ENCODE measurements at regions not wholly inside any gene's neighbourhood (a gene's known extent, or its start where the extent isn't known, plus 50 kb on each side); places are given as distances from the start of the nearest gene placed in this dataset.
A peak's percentile ranks its signal among the peaks of the same experiment; 100 is the strongest.

- H3K36me3 ChIP-seq (ENCODE audit: control insufficient read depth, insufficient read depth, low read length, severe bottlenecking): no peaks in the 10 kb centered on the region
- no peak overlapping the region for H3K9ac ChIP-seq (ENCODE audit: low read length)
- peaks cover 4% of the 10 kb centered on the region for H3K9me3 ChIP-seq (ENCODE audit: control insufficient read depth, low read length)
- no peaks in the 10 kb centered on the region for H3K4me1 ChIP-seq (ENCODE audit: control insufficient read depth, insufficient read depth, low read length)
- H3K27me3 ChIP-seq (replicated peaks; ENCODE audit: control insufficient read depth, insufficient read depth, low read length): peaks cover 7% of the 10 kb centered on the region
- no peak for DNase-seq (ENCODE audit: low read depth)
- H3K4me3 ChIP-seq (ENCODE audit: low read length): no peak overlapping the region
These were observed 157.6 kb downstream of the HNRNPD start for GRCh38 chr4:82216219-82216618.

- Histone ChIP-seq H3K4me3 (ENCODE audit: low read length) (no peak overlapping the region), H3K4me1 (ENCODE audit: control insufficient read depth, insufficient read depth, low read length) (no peaks in the 10 kb centered on the region), H3K36me3 (ENCODE audit: control insufficient read depth, insufficient read depth, low read length, severe bottlenecking) (no peaks in the 10 kb centered on the region), H3K9ac (ENCODE audit: low read length) (no peak overlapping the region), H3K9me3 (ENCODE audit: control insufficient read depth, low read length) (peaks cover 4% of the 10 kb centered on the region), H3K27me3 (replicated peaks; ENCODE audit: control insufficient read depth, insufficient read depth, low read length) (peaks cover 7% of the 10 kb centered on the region)
- no peak for DNase-seq (ENCODE audit: low read depth)
These were observed 158.0 kb downstream of the HNRNPD start for GRCh38 chr4:82215800-82216199.

- Histone ChIP-seq H3K4me1 (ENCODE audit: control insufficient read depth, insufficient read depth, low read length) (no peaks in the 10 kb centered on the region), H3K27me3 (replicated peaks; ENCODE audit: control insufficient read depth, insufficient read depth, low read length) (peaks cover 7% of the 10 kb centered on the region), H3K9me3 (ENCODE audit: control insufficient read depth, low read length) (peaks cover 4% of the 10 kb centered on the region), H3K9ac (ENCODE audit: low read length) (no peak overlapping the region), H3K4me3 (ENCODE audit: low read length) (no peak overlapping the region), H3K36me3 (ENCODE audit: control insufficient read depth, insufficient read depth, low read length, severe bottlenecking) (no peaks in the 10 kb centered on the region)
- DNase-seq (ENCODE audit: low read depth): no peak
These were observed 158.8 kb downstream of the HNRNPD start for GRCh38 chr4:82215039-82215438.

GRCh38 chr4:82213485-82214417 is 160.0 kb downstream of the HNRNPD start:
- H3K27me3 ChIP-seq (replicated peaks; ENCODE audit: control insufficient read depth, insufficient read depth, low read length): peaks cover 7% of the 10 kb centered on the region
- no peak for DNase-seq (ENCODE audit: low read depth)
- no peak overlapping the region for H3K4me3 ChIP-seq (ENCODE audit: low read length)
- no peaks in the 10 kb centered on the region for H3K4me1 ChIP-seq (ENCODE audit: control insufficient read depth, insufficient read depth, low read length)
- no peaks in the 10 kb centered on the region for H3K36me3 ChIP-seq (ENCODE audit: control insufficient read depth, insufficient read depth, low read length, severe bottlenecking)
- H3K9me3 ChIP-seq (ENCODE audit: control insufficient read depth, low read length): peaks cover 4% of the 10 kb centered on the region
- H3K9ac ChIP-seq (ENCODE audit: low read length): no peak overlapping the region

GRCh38 chr4:82201805-82202641 is 171.8 kb downstream of the HNRNPD start:
- peak; percentile 51 for DNase-seq (ENCODE audit: low read depth)
- H3K27me3 ChIP-seq (replicated peaks; ENCODE audit: control insufficient read depth, insufficient read depth, low read length): no peaks in the 10 kb centered on the region
- no peaks in the 10 kb centered on the region for H3K4me1 ChIP-seq (ENCODE audit: control insufficient read depth, insufficient read depth, low read length)
- no peak overlapping the region for H3K4me3 ChIP-seq (ENCODE audit: low read length)
- H3K9me3 ChIP-seq (ENCODE audit: control insufficient read depth, low read length): peaks cover 10% of the 10 kb centered on the region
- H3K9ac ChIP-seq (ENCODE audit: low read length): no peak overlapping the region
- H3K36me3 ChIP-seq (ENCODE audit: control insufficient read depth, insufficient read depth, low read length, severe bottlenecking): no peaks in the 10 kb centered on the region

- no peak for DNase-seq (ENCODE audit: low read depth)
- no peaks in the 10 kb centered on the region for H3K27me3 ChIP-seq (replicated peaks; ENCODE audit: control insufficient read depth, insufficient read depth, low read length)
- no peaks in the 10 kb centered on the region for H3K4me1 ChIP-seq (ENCODE audit: control insufficient read depth, insufficient read depth, low read length)
- H3K36me3 ChIP-seq (ENCODE audit: control insufficient read depth, insufficient read depth, low read length, severe bottlenecking): no peaks in the 10 kb centered on the region
- H3K4me3 ChIP-seq (ENCODE audit: low read length): no peak overlapping the region
- H3K9ac ChIP-seq (ENCODE audit: low read length): no peak overlapping the region
- peaks cover 3% of the 10 kb centered on the region for H3K9me3 ChIP-seq (ENCODE audit: control insufficient read depth, low read length)
These were observed 172.5 kb downstream of the HNRNPD start for GRCh38 chr4:82201303-82201702.

GRCh38 chr4:82200046-82200445 is 173.7 kb downstream of the HNRNPD start:
- Histone ChIP-seq H3K9ac (ENCODE audit: low read length) (no peak overlapping the region), H3K36me3 (ENCODE audit: control insufficient read depth, insufficient read depth, low read length, severe bottlenecking) (no peaks in the 10 kb centered on the region), H3K27me3 (replicated peaks; ENCODE audit: control insufficient read depth, insufficient read depth, low read length) (no peaks in the 10 kb centered on the region), H3K4me1 (ENCODE audit: control insufficient read depth, insufficient read depth, low read length) (no peaks in the 10 kb centered on the region), H3K4me3 (ENCODE audit: low read length) (no peak overlapping the region), H3K9me3 (ENCODE audit: control insufficient read depth, low read length) (no peaks in the 10 kb centered on the region)
- no peak for DNase-seq (ENCODE audit: low read depth)

- Histone ChIP-seq H3K4me3 (ENCODE audit: low read length) (no peak overlapping the region), H3K4me1 (ENCODE audit: control insufficient read depth, insufficient read depth, low read length) (no peaks in the 10 kb centered on the region), H3K27me3 (replicated peaks; ENCODE audit: control insufficient read depth, insufficient read depth, low read length) (no peaks in the 10 kb centered on the region), H3K9me3 (ENCODE audit: control insufficient read depth, low read length) (no peaks in the 10 kb centered on the region), H3K9ac (ENCODE audit: low read length) (no peak overlapping the region), H3K36me3 (ENCODE audit: control insufficient read depth, insufficient read depth, low read length, severe bottlenecking) (no peaks in the 10 kb centered on the region)
- DNase-seq (ENCODE audit: low read depth): no peak
These were observed 179.5 kb downstream of the HNRNPD start for GRCh38 chr4:82194329-82194728.

GRCh38 chr4:82192017-82192673 is 181.6 kb downstream of the HNRNPD start:
- no peak for DNase-seq (ENCODE audit: low read depth)
- Histone ChIP-seq H3K4me1 (ENCODE audit: control insufficient read depth, insufficient read depth, low read length) (no peaks in the 10 kb centered on the region), H3K27me3 (replicated peaks; ENCODE audit: control insufficient read depth, insufficient read depth, low read length) (no peaks in the 10 kb centered on the region), H3K9ac (ENCODE audit: low read length) (no peak overlapping the region), H3K36me3 (ENCODE audit: control insufficient read depth, insufficient read depth, low read length, severe bottlenecking) (no peaks in the 10 kb centered on the region), H3K4me3 (ENCODE audit: low read length) (no peak overlapping the region), H3K9me3 (ENCODE audit: control insufficient read depth, low read length) (no peaks in the 10 kb centered on the region)

GRCh38 chr4:82181789-82182188 is 192.0 kb downstream of the HNRNPD start:
- no peaks in the 10 kb centered on the region for H3K36me3 ChIP-seq (ENCODE audit: control insufficient read depth, insufficient read depth, low read length, severe bottlenecking)
- H3K27me3 ChIP-seq (replicated peaks; ENCODE audit: control insufficient read depth, insufficient read depth, low read length): peaks cover 5% of the 10 kb centered on the region
- H3K4me1 ChIP-seq (ENCODE audit: control insufficient read depth, insufficient read depth, low read length): no peaks in the 10 kb centered on the region
- H3K9ac ChIP-seq (ENCODE audit: low read length): no peak overlapping the region
- DNase-seq (ENCODE audit: low read depth): no peak
- no peaks in the 10 kb centered on the region for H3K9me3 ChIP-seq (ENCODE audit: control insufficient read depth, low read length)
- no peak overlapping the region for H3K4me3 ChIP-seq (ENCODE audit: low read length)

GRCh38 chr4:82172186-82172585 is 201.6 kb downstream of the HNRNPD start:
- no peak overlapping the region for H3K4me3 ChIP-seq (ENCODE audit: low read length)
- no peaks in the 10 kb centered on the region for H3K36me3 ChIP-seq (ENCODE audit: control insufficient read depth, insufficient read depth, low read length, severe bottlenecking)
- H3K9me3 ChIP-seq (ENCODE audit: control insufficient read depth, low read length): no peaks in the 10 kb centered on the region
- no peak for DNase-seq (ENCODE audit: low read depth)
- H3K27me3 ChIP-seq (replicated peaks; ENCODE audit: control insufficient read depth, insufficient read depth, low read length): peaks cover 3% of the 10 kb centered on the region
- H3K9ac ChIP-seq (ENCODE audit: low read length): no peak overlapping the region
- H3K4me1 ChIP-seq (ENCODE audit: control insufficient read depth, insufficient read depth, low read length): no peaks in the 10 kb centered on the region

Measured in adipocyte (in vitro differentiated cells).